HCT116 (cell line): ENCODE measurements at regions not wholly inside any gene's neighbourhood (a gene's known extent, or its start where the extent isn't known, plus 50 kb on each side); places are given as distances from the start of the nearest gene placed in this dataset.

Source experiments
- ATAC-seq: fragments of 200-7000 bp; cut with Tn5 transposase; 2 replicates; pipeline ENCODE4 v1.9.1; 2020; ENCODE audit warnings: mild to moderate bottlenecking, moderate library complexity
- BruUV-seq: library from RNA; stranded (reverse); fragments of 400-500 nt; replicated peaks from 2 replicates; lab custom pipeline; 2021; lab: Mats Ljungman, UMichigan
- CTCF ChIA-PET: fragments of 300-600 bp; sonication (Branson Sonifier 250); formaldehyde crosslinking; loops from one replicate; lab custom pipeline; 2021; ENCODE audit warnings: antibody characterized with exemption; lab: Charles Lee
- POLR2A ChIA-PET: fragments of 300-600, 350-600 bp; sonication (Branson Sonifier 250); formaldehyde crosslinking; loops from one replicate; lab custom pipeline; 2021; ENCODE audit warnings: antibody characterized with exemption; lab: Charles Lee
- RAD21 ChIA-PET, 2 experiments: fragments of 300-600 bp; sonication (Branson Sonifier 250); formaldehyde crosslinking; loops; one replicate each; lab custom pipeline; 2023; ENCODE audit warnings: low total read pairs in 2 of 2; ENCODE audit not compliant: uncharacterized antibody in 2 of 2, unreplicated experiment in 2 of 2, low non-redundant PET in 1 of 2; lab: Charles Lee
- DNase-seq: peaks from one replicate; pipeline ENCODE4 v3.0.0-alpha.2; 2010; ENCODE audit warnings: low read depth, low spot score
- H2AFZ ChIP-seq: fragments of 200-600 bp; shearing (Covaris generic), sonication (generic); 2 replicates; pipeline ENCODE4 v1.6.1; 2017; ENCODE audit warnings: low read depth, mixed run types, mixed read lengths, antibody characterized with exemption, low read length; ENCODE audit not compliant: poor library complexity, severe bottlenecking
- H3K27ac ChIP-seq: 2 replicates; pipeline ENCODE4 v1.5.1; 2012; ENCODE audit warnings: low read depth, low read length
- H3K27me3 ChIP-seq: fragments of 200-600 bp; sonication (generic); 2 replicates; pipeline ENCODE4 v1.6.1; 2016; ENCODE audit warnings: mixed run types, low read length, mixed read lengths; ENCODE audit not compliant: insufficient read depth
- H3K36me3 ChIP-seq, 2 experiments: fragments of 200-500 bp in 1 of 2; fragments of 200-600 bp in 1 of 2; sonication (Bioruptor generic) in 1 of 2; sonication (generic) in 1 of 2; 2 replicates each; pipeline versions ENCODE4 v1.5.1 to v1.6.1; 2014 to 2016; ENCODE audit warnings: low read length in 2 of 2, inconsistent platforms in 1 of 2, mixed read lengths in 1 of 2, mixed run types in 1 of 2; ENCODE audit not compliant: insufficient read depth in 2 of 2, control insufficient read depth in 1 of 2
- H3K4me1 ChIP-seq, 2 experiments: fragments of 200-600 bp in 1 of 2; sonication (generic) in 1 of 2; 2 replicates each; pipeline versions ENCODE4 v1.5.1 to v1.6.1; 2012 to 2017; ENCODE audit warnings: low read length in 2 of 2, inconsistent platforms in 1 of 2, mild to moderate bottlenecking in 1 of 2, mixed read lengths in 1 of 2, mixed run types in 1 of 2, moderate library complexity in 1 of 2; ENCODE audit not compliant: insufficient read depth in 2 of 2, control insufficient read depth in 1 of 2
- H3K4me2 ChIP-seq: fragments of 200-600 bp; sonication (generic); 2 replicates; pipeline ENCODE4 v1.6.1; 2017; ENCODE audit warnings: mixed run types, low read length, mixed read lengths
- H3K4me3 ChIP-seq, 2 experiments: fragments of 200-600 bp in 1 of 2; sonication (generic) in 1 of 2; replicated peaks in 1 of 2; 2 replicates each; pipeline ENCODE4 v1.5.1; 2011 to 2016; ENCODE audit warnings: low read length in 2 of 2, control low read depth in 1 of 2, low read depth in 1 of 2, mild to moderate bottlenecking in 1 of 2, mixed read lengths in 1 of 2, mixed run types in 1 of 2
- H3K79me2 ChIP-seq: fragments of 200-600 bp; sonication (generic); 2 replicates; pipeline ENCODE4 v1.6.1; 2017; ENCODE audit warnings: mild to moderate bottlenecking, mixed run types, low read length, moderate library complexity, mixed read lengths; ENCODE audit not compliant: insufficient read depth
- H3K9ac ChIP-seq: fragments of 200-600 bp; sonication (generic); 2 replicates; pipeline ENCODE4 v1.6.1; 2016; ENCODE audit warnings: low read length, mixed read lengths
- H3K9me2 ChIP-seq: fragments of 200-600 bp; sonication (generic), shearing (Covaris generic); 2 replicates; pipeline ENCODE4 v1.6.1; 2017; ENCODE audit warnings: mixed run types, mild to moderate bottlenecking, moderate library complexity; ENCODE audit not compliant: insufficient read depth
- H3K9me3 ChIP-seq, 2 experiments: fragments of 200-500 bp in 1 of 2; fragments of 200-600 bp in 1 of 2; sonication (Bioruptor generic) in 1 of 2; sonication (generic) in 1 of 2; 2 replicates each; pipeline ENCODE4 v1.6.1; 2014 to 2017; ENCODE audit warnings: low read length in 2 of 2, mixed read lengths in 2 of 2, inconsistent platforms in 1 of 2, low read depth in 1 of 2, mild to moderate bottlenecking in 1 of 2, mixed run types in 1 of 2, moderate library complexity in 1 of 2; ENCODE audit not compliant: control insufficient read depth in 1 of 2, insufficient read depth in 1 of 2
- H4K20me1 ChIP-seq: fragments of 200-600 bp; sonication (generic), shearing (Covaris generic); 2 replicates; pipeline ENCODE4 v1.6.1; 2017; ENCODE audit warnings: mixed run types, mild to moderate bottlenecking, moderate library complexity; ENCODE audit not compliant: insufficient read depth
- ATF3 ChIP-seq: IDR thresholded peaks from 2 replicates; pipeline ENCODE4 v1.6.1; 2012
- CTCF ChIP-seq, 3 experiments: fragments of 200-600 bp in 1 of 3; sonication (generic) in 1 of 3; IDR thresholded peaks in 2 of 3; conservative IDR thresholded peaks in 1 of 3; 2 replicates each; pipeline ENCODE4 v1.5.1; 2012 to 2017; ENCODE audit warnings: low read depth in 2 of 3, low read length in 2 of 3, antibody characterized with exemption in 1 of 3, borderline replicate concordance in 1 of 3, control low read depth in 1 of 3, mild to moderate bottlenecking in 1 of 3, mixed read lengths in 1 of 3, mixed run types in 1 of 3, moderate library complexity in 1 of 3; ENCODE audit not compliant: insufficient read depth in 1 of 3
- ELF1 ChIP-seq: IDR thresholded peaks from 2 replicates; pipeline ENCODE4 v1.6.1; 2012; ENCODE audit warnings: low read depth, borderline replicate concordance
- EZH2 ChIP-seq: fragments of 200-600 bp; sonication (generic); IDR thresholded peaks from 2 replicates; pipeline ENCODE4 v1.6.1; 2017; ENCODE audit warnings: antibody characterized with exemption, mixed run types
- FOSL1 ChIP-seq: IDR thresholded peaks from 2 replicates; pipeline ENCODE4 v1.6.1; 2012; ENCODE audit warnings: low read depth
- POLR2AphosphoS5 ChIP-seq: IDR thresholded peaks from 2 replicates; pipeline ENCODE4 v1.6.1; 2011; ENCODE audit warnings: mild to moderate bottlenecking, low read depth, low read length, moderate library complexity
- RAD21 ChIP-seq: IDR thresholded peaks from 2 replicates; pipeline ENCODE4 v1.6.1; 2012; ENCODE audit warnings: low read depth, mild to moderate bottlenecking
- SP1 ChIP-seq: IDR thresholded peaks from 2 replicates; pipeline ENCODE4 v1.6.1; 2012; ENCODE audit warnings: low read depth
- SRF ChIP-seq: IDR thresholded peaks from 2 replicates; pipeline ENCODE4 v1.6.1; 2012; ENCODE audit warnings: low read depth
- YY1 ChIP-seq: IDR thresholded peaks from 2 replicates; pipeline ENCODE4 v1.6.1; 2011; ENCODE audit warnings: low read length, low read depth, moderate library complexity, mild to moderate bottlenecking; ENCODE audit not compliant: insufficient replicate concordance; ENCODE audit errors: extremely low read depth
- ZFX ChIP-seq: fragments of 450-650 bp; IDR thresholded peaks from 2 replicates; pipeline ENCODE4 v1.6.1; 2017
- ZNF274 ChIP-seq: fragments of 200-500 bp; sonication (Bioruptor generic); IDR thresholded peaks from 2 replicates; pipeline ENCODE4 v1.6.1; 2014; ENCODE audit warnings: mild to moderate bottlenecking, low read depth, low read length, inconsistent platforms
- intact Hi-C: fragments of 100-400 bp; cut with micrococcal nuclease; formaldehyde crosslinking; loops from 2 replicates; pipeline ENCODE4 v1.10.0; 2022
- TF ChIP-seq, protein P1 (sequence below): IDR thresholded peaks from 2 replicates; pipeline ENCODE4 v1.6.1; 2011; ENCODE audit warnings: mild to moderate bottlenecking, low read length, moderate library complexity; ENCODE audit not compliant: insufficient replicate concordance; ENCODE audit errors: extremely low read depth

DNA sequence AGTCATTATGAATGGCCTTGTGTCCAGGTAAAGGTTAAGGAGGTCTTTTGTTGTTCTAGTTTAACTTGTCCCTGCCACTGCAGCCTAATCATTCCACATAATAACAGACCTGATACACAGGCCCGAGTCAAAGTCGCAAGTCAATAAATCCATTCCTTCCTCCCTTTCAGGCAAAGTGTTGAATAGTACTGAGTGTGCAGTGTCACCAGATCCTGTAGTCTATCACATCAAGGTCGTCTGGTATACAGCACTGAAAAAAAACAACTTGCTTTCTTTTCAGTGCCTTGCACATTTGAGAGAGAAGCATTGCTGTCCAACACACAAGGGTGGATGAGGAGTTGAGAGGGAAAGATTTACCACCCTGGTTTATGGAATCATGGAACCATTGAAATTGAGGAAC is 606.2 kb downstream of the BCL11A start (continued):
- no peak for TF ChIP-seq SP1
- no peak for TF ChIP-seq YY1

DNA sequence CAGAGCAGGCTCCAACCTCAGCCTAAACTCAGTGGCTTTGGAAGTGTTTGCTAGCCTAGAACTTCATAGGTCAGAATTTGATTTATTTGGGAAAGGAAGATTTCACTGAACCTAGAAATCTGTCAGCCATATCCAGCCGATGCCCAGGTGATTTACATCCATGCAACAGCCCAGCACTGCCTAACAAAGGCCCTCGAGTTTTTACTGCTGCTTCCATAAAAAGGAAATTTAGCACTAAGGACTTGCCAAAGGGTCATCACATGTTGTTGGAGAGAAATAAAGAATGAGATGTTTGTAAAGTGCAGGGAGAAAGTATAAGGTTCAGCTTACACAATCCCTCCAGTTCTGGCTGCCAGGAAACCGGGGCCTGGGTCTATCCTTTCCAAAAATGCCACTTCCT is 614.2 kb downstream of the BCL11A start:
- no peak for ATAC-seq
- ChIA-PET CTCF (no interaction called here), POLR2A (no interaction called here), RAD21 (no interaction called here)
- Histone ChIP-seq H3K36me3 (no peaks in the 10 kb centered on the region), H4K20me1 (no peaks in the 10 kb centered on the region), H3K4me1 (no peaks in the 10 kb centered on the region), H3K9me3 (no peaks in the 10 kb centered on the region), H3K4me3 (no peak overlapping the region), H3K9me2 (no peaks in the 10 kb centered on the region), H3K79me2 (no peaks in the 10 kb centered on the region), H3K9ac (no peak overlapping the region), H3K27ac (no peak overlapping the region), H3K27me3 (no peaks in the 10 kb centered on the region), H2AFZ (no peak overlapping the region), H3K4me2 (no peak overlapping the region)
- intact Hi-C loops, result no loop called here
- BruUV-seq, result no TSS peak
- DNase-seq, result no peak
- TF ChIP-seq, protein P1, sequence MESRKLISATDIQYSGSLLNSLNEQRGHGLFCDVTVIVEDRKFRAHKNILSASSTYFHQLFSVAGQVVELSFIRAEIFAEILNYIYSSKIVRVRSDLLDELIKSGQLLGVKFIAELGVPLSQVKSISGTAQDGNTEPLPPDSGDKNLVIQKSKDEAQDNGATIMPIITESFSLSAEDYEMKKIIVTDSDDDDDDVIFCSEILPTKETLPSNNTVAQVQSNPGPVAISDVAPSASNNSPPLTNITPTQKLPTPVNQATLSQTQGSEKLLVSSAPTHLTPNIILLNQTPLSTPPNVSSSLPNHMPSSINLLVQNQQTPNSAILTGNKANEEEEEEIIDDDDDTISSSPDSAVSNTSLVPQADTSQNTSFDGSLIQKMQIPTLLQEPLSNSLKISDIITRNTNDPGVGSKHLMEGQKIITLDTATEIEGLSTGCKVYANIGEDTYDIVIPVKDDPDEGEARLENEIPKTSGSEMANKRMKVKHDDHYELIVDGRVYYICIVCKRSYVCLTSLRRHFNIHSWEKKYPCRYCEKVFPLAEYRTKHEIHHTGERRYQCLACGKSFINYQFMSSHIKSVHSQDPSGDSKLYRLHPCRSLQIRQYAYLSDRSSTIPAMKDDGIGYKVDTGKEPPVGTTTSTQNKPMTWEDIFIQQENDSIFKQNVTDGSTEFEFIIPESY, result no peak
- TF ChIP-seq CTCF (IDR thresholded peaks at IDR 0.05 in 2 of 3, conservative IDR thresholded peaks at IDR 0.05 in 1 of 3; ENCODE audit: borderline replicate concordance in 1 of 3, insufficient read depth in 1 of 3, low read depth in 2 of 3, low read length in 2 of 3), result no peak
- TF ChIP-seq FOSL1, result no peak
- TF ChIP-seq ZNF274, result no peak
- no peak for TF ChIP-seq SRF
- no peak for TF ChIP-seq POLR2AphosphoS5
- no peak for TF ChIP-seq ATF3
- no peak for TF ChIP-seq ZFX
- no peak for TF ChIP-seq RAD21
- TF ChIP-seq EZH2, result no peak
- TF ChIP-seq ELF1, result no peak
- no peak for TF ChIP-seq YY1
- no peak for TF ChIP-seq SP1
